ENCODE measurements at regions not wholly inside any gene's neighbourhood (a gene's known extent, or its start where the extent isn't known, plus 50 kb on each side); places are given as distances from the start of the nearest gene placed in this dataset.
A peak's percentile ranks its signal among the peaks of the same experiment; 100 is the strongest.

DNA sequence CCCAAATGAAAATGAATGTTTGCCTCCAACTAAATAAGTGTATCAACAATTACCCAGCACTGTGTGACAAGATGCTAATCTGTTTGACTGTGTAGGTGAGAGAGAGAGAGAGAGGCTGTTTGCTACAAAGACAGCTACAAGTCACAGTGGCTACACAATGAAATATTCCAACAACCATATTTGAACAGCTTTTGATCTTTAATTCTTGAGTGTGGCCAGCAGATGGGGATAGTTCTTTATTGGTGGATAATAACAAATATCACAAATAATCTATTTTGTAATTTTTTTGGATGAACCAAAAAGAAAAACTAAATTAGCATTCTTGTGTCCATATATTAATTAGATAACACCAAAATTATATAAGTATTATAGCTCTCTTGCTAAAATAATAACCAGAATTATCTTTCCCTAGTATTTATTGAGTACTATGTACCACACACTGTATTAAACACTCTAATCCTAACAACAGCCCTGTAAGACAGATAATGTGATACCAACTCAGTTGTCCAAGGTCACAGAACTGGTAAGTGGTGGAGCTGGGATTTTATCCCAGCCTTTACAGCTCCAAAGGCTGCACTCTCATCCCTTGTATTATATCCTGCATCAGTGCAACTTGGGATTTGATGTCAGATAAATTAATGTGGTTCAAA, 61.9 kb upstream of the C3orf80 start:
- Histone ChIP-seq H4K20me1 (ENCODE audit: insufficient read depth, low read depth, low read length) (no peaks in the 10 kb centered on the region), H3K27me3 (ENCODE audit: low read length) (no peaks in the 10 kb centered on the region), H3K9me3 (ENCODE audit: low read length) (no peaks in the 10 kb centered on the region), H3K36me3 (ENCODE audit: insufficient read depth, low read length) (no peaks in the 10 kb centered on the region), H3K9me2 (replicated peaks; ENCODE audit: insufficient read depth, low read length) (no peaks in the 10 kb centered on the region), H3K4me3 (ENCODE audit: low read length) (no peak overlapping the region), H3K79me2 (ENCODE audit: low read length) (no peaks in the 10 kb centered on the region), H2AFZ (ENCODE audit: low read length) (no peak overlapping the region), H3K9ac (ENCODE audit: low read length) (no peak overlapping the region), H3K4me1 (ENCODE audit: low read length) (peaks cover 3% of the 10 kb centered on the region; the same call in 1 of the 2 replicates), H3K4me2 (ENCODE audit: low read depth, low read length, poor library complexity, severe bottlenecking) (no peak overlapping the region), H3K27ac (ENCODE audit: low read length) (no peak overlapping the region)
- peak; percentile 69 for DNase-seq

DNA sequence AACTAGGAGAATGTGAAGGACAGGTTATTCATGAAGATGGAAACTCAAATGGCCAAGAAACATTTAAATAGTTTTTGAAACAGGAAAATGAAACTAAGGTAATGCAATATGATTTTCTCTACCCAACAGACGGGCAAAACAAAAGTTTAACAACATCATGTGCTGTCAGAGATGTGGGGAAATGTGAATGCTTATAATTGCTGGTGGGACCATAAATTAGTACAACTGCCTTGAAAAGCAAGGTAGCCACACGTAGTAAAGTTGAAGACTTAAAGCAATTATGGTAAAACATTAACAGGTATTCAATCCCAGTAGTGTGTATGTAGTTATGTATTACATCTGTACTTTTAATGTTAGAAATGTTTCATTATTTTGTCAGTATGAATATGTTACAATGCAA, 57.0 kb upstream of the C3orf80 start:
- Histone ChIP-seq H2AFZ (ENCODE audit: low read length) (no peak overlapping the region), H3K27me3 (ENCODE audit: low read length) (no peaks in the 10 kb centered on the region), H3K9ac (ENCODE audit: low read length) (no peak overlapping the region), H3K36me3 (ENCODE audit: insufficient read depth, low read length) (no peaks in the 10 kb centered on the region), H4K20me1 (ENCODE audit: insufficient read depth, low read depth, low read length) (no peaks in the 10 kb centered on the region), H3K4me2 (ENCODE audit: low read depth, low read length, poor library complexity, severe bottlenecking) (no peak overlapping the region), H3K79me2 (ENCODE audit: low read length) (no peaks in the 10 kb centered on the region), H3K9me2 (replicated peaks; ENCODE audit: insufficient read depth, low read length) (no peaks in the 10 kb centered on the region), H3K4me1 (ENCODE audit: low read length) (peaks cover 3% of the 10 kb centered on the region; the same call in 1 of the 2 replicates), H3K27ac (ENCODE audit: low read length) (no peak overlapping the region), H3K4me3 (ENCODE audit: low read length) (no peak overlapping the region), H3K9me3 (ENCODE audit: low read length) (no peaks in the 10 kb centered on the region)
- DNase-seq = no peak

DNA sequence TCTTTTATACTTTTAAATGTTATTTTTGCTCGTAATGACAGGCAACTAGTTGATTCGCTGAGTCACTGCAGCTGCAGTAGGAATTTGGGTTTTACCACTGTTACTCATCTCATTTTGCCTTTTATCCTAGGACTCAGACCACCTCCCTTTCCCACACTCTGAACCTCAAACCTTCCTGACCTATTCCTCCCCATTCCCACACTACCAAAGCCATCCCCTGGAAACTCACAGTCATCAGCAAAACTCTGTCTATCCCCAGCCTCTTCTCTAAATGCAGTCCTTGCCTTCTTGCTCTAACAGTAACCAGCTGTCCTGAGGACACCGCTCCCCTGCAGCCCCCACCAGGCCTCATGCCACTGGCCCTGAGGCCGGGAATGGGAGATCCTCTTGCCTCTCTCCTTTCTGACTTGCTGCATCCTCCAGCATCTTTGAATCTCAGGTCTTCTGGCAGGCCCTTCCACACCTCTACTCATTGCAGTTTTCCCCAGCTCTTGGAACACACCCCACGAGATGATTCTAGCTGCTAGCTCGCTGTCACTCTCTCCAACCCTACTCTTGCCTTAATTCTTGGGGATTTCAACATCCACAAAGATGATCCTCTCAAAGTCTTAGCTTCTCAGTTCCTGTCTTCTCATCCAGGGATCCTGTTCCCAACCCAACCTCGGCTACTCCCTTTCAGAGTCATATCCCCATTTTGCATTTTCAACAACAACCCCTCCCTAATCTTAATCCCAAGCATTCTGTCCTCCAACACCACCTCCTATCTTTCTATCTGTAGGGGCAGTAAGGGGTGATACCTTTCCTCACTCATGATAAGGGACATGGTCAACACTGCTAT, 55.9 kb upstream of the C3orf80 start:
- no peaks in the 10 kb centered on the region for H3K9me2 ChIP-seq (replicated peaks; ENCODE audit: insufficient read depth, low read length)
- no peak for DNase-seq
- peaks cover 3% of the 10 kb centered on the region; the same call in 1 of the 2 replicates for H3K4me1 ChIP-seq (ENCODE audit: low read length)
- no peak overlapping the region for H3K27ac ChIP-seq (ENCODE audit: low read length)
- H3K9me3 ChIP-seq (ENCODE audit: low read length) = no peaks in the 10 kb centered on the region
- H2AFZ ChIP-seq (ENCODE audit: low read length) = no peak overlapping the region
- H3K9ac ChIP-seq (ENCODE audit: low read length) = no peak overlapping the region
- H3K36me3 ChIP-seq (ENCODE audit: insufficient read depth, low read length) = no peaks in the 10 kb centered on the region
- no peaks in the 10 kb centered on the region for H4K20me1 ChIP-seq (ENCODE audit: insufficient read depth, low read depth, low read length)
- H3K27me3 ChIP-seq (ENCODE audit: low read length) = no peaks in the 10 kb centered on the region
- H3K79me2 ChIP-seq (ENCODE audit: low read length) = no peaks in the 10 kb centered on the region
- H3K4me3 ChIP-seq (ENCODE audit: low read length) = no peak overlapping the region
- H3K4me2 ChIP-seq (ENCODE audit: low read depth, low read length, poor library complexity, severe bottlenecking) = no peak overlapping the region

DNA sequence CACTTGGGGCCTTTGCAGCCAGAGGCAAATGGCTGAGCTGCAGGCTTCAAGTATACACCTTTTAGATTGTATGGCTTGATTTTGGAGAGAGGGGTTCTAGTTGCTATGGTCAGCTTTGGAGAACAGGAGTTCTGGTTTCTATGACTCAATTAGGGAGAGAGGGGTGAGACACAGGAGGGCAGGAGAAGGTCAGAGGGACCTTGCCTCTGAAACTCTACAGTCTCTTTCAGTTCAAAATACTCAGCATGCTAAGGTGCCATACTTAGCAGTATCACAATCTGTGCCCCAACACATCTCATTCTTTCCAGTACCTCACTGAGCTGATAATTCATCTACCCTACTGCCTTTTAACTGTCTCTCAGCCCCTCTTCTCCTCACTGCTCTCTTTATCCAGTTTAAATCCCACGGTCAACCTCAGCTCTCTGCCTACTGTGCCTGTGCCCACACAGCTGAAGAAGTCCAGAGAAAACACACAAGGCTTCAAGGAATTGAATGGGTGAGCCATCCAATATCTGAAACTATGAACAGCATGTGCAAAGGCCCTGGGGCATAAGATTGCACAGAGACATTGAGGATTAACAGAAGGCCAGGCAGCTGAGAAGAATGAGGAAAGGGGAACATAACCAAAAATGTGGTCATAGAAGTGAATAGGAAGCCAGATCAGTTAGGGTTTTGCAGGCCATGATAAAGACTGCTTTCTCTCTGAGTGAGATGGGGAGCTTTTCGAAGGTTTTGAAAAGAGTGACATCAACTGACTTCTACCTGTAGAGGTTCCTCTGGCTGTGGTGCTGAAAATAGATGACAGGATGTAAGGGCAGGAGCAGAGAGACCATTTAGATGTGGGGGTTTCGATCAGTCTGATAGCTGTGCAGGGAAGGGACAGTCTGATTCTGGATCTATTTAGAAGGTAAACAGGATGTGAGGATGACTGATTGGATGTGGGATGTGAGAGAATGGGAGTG, 54.5 kb upstream of the C3orf80 start:
- no peaks in the 10 kb centered on the region for H4K20me1 ChIP-seq (ENCODE audit: insufficient read depth, low read depth, low read length)
- peaks cover 3% of the 10 kb centered on the region; the same call in 1 of the 2 replicates for H3K4me1 ChIP-seq (ENCODE audit: low read length)
- no peaks in the 10 kb centered on the region for H3K79me2 ChIP-seq (ENCODE audit: low read length)
- H2AFZ ChIP-seq (ENCODE audit: low read length) = no peak overlapping the region
- no peak overlapping the region for H3K9ac ChIP-seq (ENCODE audit: low read length)
- no peak overlapping the region for H3K4me3 ChIP-seq (ENCODE audit: low read length)
- H3K27me3 ChIP-seq (ENCODE audit: low read length) = no peaks in the 10 kb centered on the region
- DNase-seq = no peak
- no peaks in the 10 kb centered on the region for H3K9me3 ChIP-seq (ENCODE audit: low read length)
- no peaks in the 10 kb centered on the region for H3K36me3 ChIP-seq (ENCODE audit: insufficient read depth, low read length)
- H3K9me2 ChIP-seq (replicated peaks; ENCODE audit: insufficient read depth, low read length) = no peaks in the 10 kb centered on the region
- no peak overlapping the region for H3K27ac ChIP-seq (ENCODE audit: low read length)
- H3K4me2 ChIP-seq (ENCODE audit: low read depth, low read length, poor library complexity, severe bottlenecking) = no peak overlapping the region

DNA sequence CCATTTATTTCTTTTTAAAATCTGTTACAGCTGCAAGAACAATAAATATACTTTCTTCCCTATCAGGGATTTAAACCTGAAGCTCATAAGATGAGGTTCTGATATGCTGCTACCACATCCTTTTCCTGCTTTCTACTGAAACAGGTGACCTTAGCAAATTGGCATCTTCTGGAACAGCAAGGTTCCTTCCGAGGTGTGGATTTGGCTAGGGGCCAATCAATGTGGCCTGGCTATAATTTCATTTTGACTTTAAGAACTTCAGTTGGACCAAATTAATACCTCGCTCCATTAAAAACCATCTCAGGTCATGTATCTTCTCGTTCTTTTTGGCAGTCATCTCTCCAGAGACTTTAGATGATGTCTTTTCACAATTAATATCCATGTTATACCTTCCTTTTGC, 53.4 kb upstream of the C3orf80 start:
- H3K27me3 ChIP-seq (ENCODE audit: low read length) = no peaks in the 10 kb centered on the region
- H4K20me1 ChIP-seq (ENCODE audit: insufficient read depth, low read depth, low read length) = no peaks in the 10 kb centered on the region
- H2AFZ ChIP-seq (ENCODE audit: low read length) = no peak overlapping the region
- H3K79me2 ChIP-seq (ENCODE audit: low read length) = no peaks in the 10 kb centered on the region
- H3K4me1 ChIP-seq (ENCODE audit: low read length) = no peaks in the 10 kb centered on the region
- no peak overlapping the region for H3K9ac ChIP-seq (ENCODE audit: low read length)
- no peak for DNase-seq
- no peaks in the 10 kb centered on the region for H3K36me3 ChIP-seq (ENCODE audit: insufficient read depth, low read length)
- no peak overlapping the region for H3K27ac ChIP-seq (ENCODE audit: low read length)
- H3K4me3 ChIP-seq (ENCODE audit: low read length) = no peak overlapping the region
- H3K9me2 ChIP-seq (replicated peaks; ENCODE audit: insufficient read depth, low read length) = no peaks in the 10 kb centered on the region
- H3K4me2 ChIP-seq (ENCODE audit: low read depth, low read length, poor library complexity, severe bottlenecking) = no peak overlapping the region
- no peaks in the 10 kb centered on the region for H3K9me3 ChIP-seq (ENCODE audit: low read length)

DNA sequence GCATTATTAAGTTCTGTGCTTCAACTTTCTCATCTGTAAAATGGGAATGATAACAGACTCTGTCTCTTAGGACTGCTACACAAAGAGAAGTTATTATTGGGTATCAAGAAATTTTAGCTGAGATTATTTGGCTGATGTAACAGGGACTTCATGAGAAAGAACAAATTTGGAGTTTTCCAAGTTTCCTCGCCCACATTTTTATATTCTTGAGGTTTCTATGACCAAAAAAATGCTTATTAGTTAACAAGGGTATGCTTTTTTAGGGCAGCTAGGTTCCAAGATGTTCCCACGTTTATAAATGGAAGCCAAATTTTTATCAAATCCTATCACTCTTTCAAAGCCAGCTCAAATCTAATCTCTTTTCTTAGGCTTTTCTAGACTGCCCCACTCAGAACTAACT, 50.6 kb upstream of the C3orf80 start:
- Histone ChIP-seq H4K20me1 (ENCODE audit: insufficient read depth, low read depth, low read length) (no peaks in the 10 kb centered on the region), H3K4me2 (ENCODE audit: low read depth, low read length, poor library complexity, severe bottlenecking) (no peak overlapping the region), H3K9ac (ENCODE audit: low read length) (no peak overlapping the region), H3K36me3 (ENCODE audit: insufficient read depth, low read length) (no peaks in the 10 kb centered on the region), H2AFZ (ENCODE audit: low read length) (no peak overlapping the region), H3K4me1 (ENCODE audit: low read length) (no peaks in the 10 kb centered on the region), H3K27me3 (ENCODE audit: low read length) (no peaks in the 10 kb centered on the region), H3K4me3 (ENCODE audit: low read length) (no peak overlapping the region), H3K9me2 (replicated peaks; ENCODE audit: insufficient read depth, low read length) (no peaks in the 10 kb centered on the region), H3K27ac (ENCODE audit: low read length) (no peak overlapping the region), H3K79me2 (ENCODE audit: low read length) (no peaks in the 10 kb centered on the region), H3K9me3 (ENCODE audit: low read length) (no peaks in the 10 kb centered on the region)
- no peak for DNase-seq
